Activated naive CD4-positive, alpha-beta T cell treated with anti-CD3 and anti-CD28 coated beads for 36 hours (primary cell): ENCODE measurements at regions not wholly inside any gene's neighbourhood (a gene's known extent, or its start where the extent isn't known, plus 50 kb on each side); places are given as distances from the start of the nearest gene placed in this dataset.

Experiments used
- CTCF ChIA-PET: fragments of 350-600 bp; sonication (Branson Sonifier 250); formaldehyde crosslinking; loops from one replicate; lab custom pipeline; 2021; ENCODE audit warnings: antibody characterized with exemption; lab: Charles Lee
- DNase-seq: peaks from one replicate; pipeline ENCODE4 v3.0.0-alpha.2; 2020
- H3K27ac Mint-ChIP-seq: one replicate; pipeline ENCODE4 v1.8.0; 2021; ENCODE audit warnings: mild to moderate bottlenecking, mixed read lengths
- H3K27me3 Mint-ChIP-seq: one replicate; pipeline ENCODE4 v1.8.0; 2021; ENCODE audit warnings: low read depth, mixed read lengths
- H3K36me3 Mint-ChIP-seq: one replicate; pipeline ENCODE4 v1.8.0; 2021; ENCODE audit warnings: low read depth, mixed read lengths
- H3K4me1 Mint-ChIP-seq: one replicate; pipeline ENCODE4 v1.8.0; 2021; ENCODE audit warnings: low read depth, mixed read lengths
- H3K4me3 Mint-ChIP-seq: one replicate; pipeline ENCODE4 v1.8.0; 2021; ENCODE audit warnings: mild to moderate bottlenecking, moderate library complexity, mixed read lengths
- H3K9me3 Mint-ChIP-seq: one replicate; pipeline ENCODE4 v1.8.0; 2021; ENCODE audit warnings: mixed read lengths
- intact Hi-C: fragments of 100-400 bp; cut with micrococcal nuclease; formaldehyde crosslinking; loops from one replicate; pipeline ENCODE4 v1.15.1; 2023

GRCh38 chr17:13961265-13961664, 108.0 kb upstream of the COX10 start:
- CTCF ChIA-PET, result no interaction called here
- Mint-ChIP-seq H3K4me3 (no peak overlapping the region), H3K36me3 (no peaks in the 10 kb centered on the region), H3K9me3 (no peaks in the 10 kb centered on the region), H3K4me1 (peaks cover 6% of the 10 kb centered on the region), H3K27me3 (no peaks in the 10 kb centered on the region), H3K27ac (no peak overlapping the region)
- no peak for DNase-seq
- intact Hi-C loops, result no loop called here

DNA sequence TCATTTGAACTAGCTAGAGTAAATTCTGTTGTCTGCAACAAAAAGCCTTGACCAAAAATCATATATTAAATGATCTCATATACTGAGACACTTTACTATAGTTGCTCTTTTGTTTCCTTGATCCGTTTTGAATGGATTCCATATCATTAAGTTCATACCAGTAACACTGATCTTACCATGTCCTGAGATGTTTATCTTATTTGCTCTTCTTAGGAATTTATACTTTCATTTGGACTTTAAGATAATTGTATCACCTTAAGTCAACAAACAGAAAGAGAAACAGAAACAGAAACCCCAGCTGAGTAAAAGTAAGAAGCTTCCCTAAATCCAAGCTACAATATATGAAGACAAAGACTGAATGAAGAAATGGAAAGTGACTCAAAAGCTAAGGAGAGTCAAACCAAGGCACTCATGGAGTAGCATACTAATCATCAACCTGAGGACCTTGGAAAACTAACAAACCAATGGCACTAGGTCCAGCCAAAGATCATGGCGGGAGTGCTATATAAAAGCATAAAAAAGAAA, 106.5 kb upstream of the COX10 start:
- H3K36me3 Mint-ChIP-seq, result no peaks in the 10 kb centered on the region
- intact Hi-C loops, result no loop called here
- H3K27me3 Mint-ChIP-seq, result no peaks in the 10 kb centered on the region
- peaks cover 6% of the 10 kb centered on the region for H3K4me1 Mint-ChIP-seq
- no peak overlapping the region for H3K4me3 Mint-ChIP-seq
- CTCF ChIA-PET, result no interaction called here
- H3K9me3 Mint-ChIP-seq, result no peaks in the 10 kb centered on the region
- H3K27ac Mint-ChIP-seq, result no peak overlapping the region
- no peak for DNase-seq

DNA sequence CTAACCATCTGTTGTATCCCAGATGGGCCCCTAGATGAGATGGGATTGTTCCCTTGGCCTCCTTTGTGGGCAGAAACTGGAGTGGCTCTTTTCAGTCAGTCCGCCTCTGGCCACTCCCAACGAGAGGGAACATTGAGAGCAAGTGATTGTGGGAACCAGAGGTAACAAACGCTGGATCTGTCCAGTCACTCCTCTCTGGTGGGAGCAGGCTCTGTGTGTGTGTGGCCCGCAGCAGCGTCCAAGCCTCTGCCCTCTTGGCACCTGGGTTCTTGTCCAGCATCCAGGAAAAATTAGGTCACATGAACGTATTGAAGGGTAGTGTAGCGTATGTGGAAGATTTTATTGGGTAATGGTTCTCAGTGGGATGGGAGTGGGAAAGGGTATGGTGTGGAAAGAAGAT, 101.9 kb upstream of the COX10 start:
- H3K9me3 Mint-ChIP-seq, result no peaks in the 10 kb centered on the region
- no peaks in the 10 kb centered on the region for H3K27me3 Mint-ChIP-seq
- H3K4me3 Mint-ChIP-seq, result no peak overlapping the region
- peaks cover 6% of the 10 kb centered on the region for H3K4me1 Mint-ChIP-seq
- intact Hi-C loops, result no loop called here
- CTCF ChIA-PET, result no interaction called here
- no peak overlapping the region for H3K27ac Mint-ChIP-seq
- peak; percentile 5 for DNase-seq
- no peaks in the 10 kb centered on the region for H3K36me3 Mint-ChIP-seq

DNA sequence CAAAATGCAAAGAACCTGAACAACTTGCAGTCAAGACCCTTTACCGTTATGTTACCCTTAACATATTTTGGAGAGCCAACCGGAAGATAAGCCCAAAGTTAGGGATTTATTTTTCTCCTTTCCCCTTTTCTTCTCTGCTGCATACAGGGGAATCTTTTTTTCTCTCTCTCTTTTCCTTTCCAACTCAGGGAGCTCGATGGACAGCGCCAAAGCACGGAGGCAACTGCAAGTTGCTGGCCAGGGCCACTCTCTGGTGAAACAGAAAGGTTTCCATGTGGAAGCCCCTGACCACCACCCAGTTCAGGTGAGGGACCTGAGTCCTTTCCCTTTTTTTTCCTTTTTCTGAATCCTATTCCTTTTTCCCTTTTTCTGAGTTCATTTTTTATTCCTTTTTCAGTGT, 98.8 kb upstream of the COX10 start:
- Mint-ChIP-seq H3K4me1 (no peaks in the 10 kb centered on the region), H3K27ac (no peak overlapping the region), H3K27me3 (no peaks in the 10 kb centered on the region), H3K4me3 (no peak overlapping the region), H3K9me3 (no peaks in the 10 kb centered on the region), H3K36me3 (no peaks in the 10 kb centered on the region)
- CTCF ChIA-PET, result no interaction called here
- DNase-seq, result no peak
- intact Hi-C loops, result no loop called here

GRCh38 chr17:13973960-13974651, 95.2 kb upstream of the COX10 start:
- no peaks in the 10 kb centered on the region for H3K27me3 Mint-ChIP-seq
- no peak overlapping the region for H3K27ac Mint-ChIP-seq
- intact Hi-C loops, result no loop called here
- no peaks in the 10 kb centered on the region for H3K4me1 Mint-ChIP-seq
- CTCF ChIA-PET, result no interaction called here
- no peaks in the 10 kb centered on the region for H3K9me3 Mint-ChIP-seq
- H3K36me3 Mint-ChIP-seq, result peaks cover 3% of the 10 kb centered on the region
- DNase-seq, result no peak
- H3K4me3 Mint-ChIP-seq, result no peak overlapping the region

GRCh38 chr17:13977837-13978236, 91.5 kb upstream of the COX10 start:
- Mint-ChIP-seq H3K4me1 (no peaks in the 10 kb centered on the region), H3K36me3 (peaks cover 6% of the 10 kb centered on the region), H3K27ac (no peak overlapping the region), H3K27me3 (no peaks in the 10 kb centered on the region), H3K9me3 (no peaks in the 10 kb centered on the region), H3K4me3 (no peak overlapping the region)
- intact Hi-C loops, result no loop called here
- CTCF ChIA-PET, result no interaction called here
- no peak for DNase-seq

DNA sequence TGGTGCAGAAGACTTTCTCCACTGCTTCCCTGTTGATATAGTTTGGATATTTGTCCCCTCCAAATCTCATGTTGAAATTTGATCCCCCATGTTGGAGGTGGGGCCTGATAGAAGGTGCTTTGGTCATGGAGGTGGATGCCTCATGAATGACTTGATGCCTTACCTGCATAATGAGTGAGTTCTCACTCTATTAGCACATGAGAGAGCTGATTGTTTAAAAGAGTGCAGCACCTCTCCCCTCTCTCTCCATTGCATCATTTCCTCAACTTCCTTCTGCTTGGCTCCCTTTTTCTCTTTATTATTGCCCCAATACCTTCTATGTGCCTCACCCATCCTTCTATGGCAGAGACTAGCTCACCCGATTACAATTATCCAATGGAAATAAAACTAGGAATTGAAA, 90.8 kb upstream of the COX10 start:
- no peaks in the 10 kb centered on the region for H3K4me1 Mint-ChIP-seq
- intact Hi-C loops, result no loop called here
- no peak for DNase-seq

GRCh38 chr17:13981881-13982280, 87.4 kb upstream of the COX10 start:
- H3K27me3 Mint-ChIP-seq, result no peaks in the 10 kb centered on the region
- H3K4me3 Mint-ChIP-seq, result no peak overlapping the region
- no peaks in the 10 kb centered on the region for H3K4me1 Mint-ChIP-seq
- CTCF ChIA-PET, result no interaction called here
- peaks cover 4% of the 10 kb centered on the region for H3K36me3 Mint-ChIP-seq
- H3K27ac Mint-ChIP-seq, result no peak overlapping the region
- DNase-seq, result no peak
- intact Hi-C loops, result no loop called here
- H3K9me3 Mint-ChIP-seq, result no peaks in the 10 kb centered on the region

More for the DNA sequence above, 90.8 kb upstream of the COX10 start:
- Mint-ChIP-seq H3K4me3 (no peak overlapping the region), H3K27ac (no peak overlapping the region), H3K27me3 (no peaks in the 10 kb centered on the region), H3K36me3 (peaks cover 6% of the 10 kb centered on the region), H3K9me3 (no peaks in the 10 kb centered on the region)
- CTCF ChIA-PET, result no interaction called here

- CTCF ChIA-PET, result interaction anchor here (0.7 kb wide), 1 partner anchor 531 kb away, joined by 3 read pairs; no protein-coding TSS in a partner anchor
- H3K4me1 Mint-ChIP-seq, result no peaks in the 10 kb centered on the region
- no peak for DNase-seq
- no peak overlapping the region for H3K27ac Mint-ChIP-seq
- no peaks in the 10 kb centered on the region for H3K27me3 Mint-ChIP-seq
- H3K9me3 Mint-ChIP-seq, result no peaks in the 10 kb centered on the region
- intact Hi-C loops, result no loop called here
- peaks cover 4% of the 10 kb centered on the region for H3K36me3 Mint-ChIP-seq
- H3K4me3 Mint-ChIP-seq, result no peak overlapping the region
These were observed 84.3 kb upstream of the COX10 start for GRCh38 chr17:13984956-13985355.

GRCh38 chr17:13986855-13987254, 82.4 kb upstream of the COX10 start:
- no peak for DNase-seq
- Mint-ChIP-seq H3K9me3 (no peaks in the 10 kb centered on the region), H3K4me3 (no peak overlapping the region), H3K36me3 (peaks cover 2% of the 10 kb centered on the region), H3K27ac (no peak overlapping the region), H3K27me3 (no peaks in the 10 kb centered on the region), H3K4me1 (no peaks in the 10 kb centered on the region)
- CTCF ChIA-PET, result no interaction called here
- intact Hi-C loops, result no loop called here

- no peak for DNase-seq
- intact Hi-C loops, result no loop called here
- Mint-ChIP-seq H3K4me1 (no peaks in the 10 kb centered on the region), H3K27me3 (no peaks in the 10 kb centered on the region), H3K9me3 (no peaks in the 10 kb centered on the region), H3K36me3 (peaks cover 2% of the 10 kb centered on the region), H3K4me3 (no peak overlapping the region), H3K27ac (no peak overlapping the region)
- CTCF ChIA-PET, result no interaction called here
These were observed 80.2 kb upstream of the COX10 start for GRCh38 chr17:13989138-13989537.

GRCh38 chr17:13993106-13993505, 76.2 kb upstream of the COX10 start:
- no peak overlapping the region for H3K4me3 Mint-ChIP-seq
- H3K36me3 Mint-ChIP-seq, result peaks cover 2% of the 10 kb centered on the region
- DNase-seq, result no peak
- no peaks in the 10 kb centered on the region for H3K4me1 Mint-ChIP-seq
- intact Hi-C loops, result no loop called here
- H3K9me3 Mint-ChIP-seq, result no peaks in the 10 kb centered on the region
- H3K27me3 Mint-ChIP-seq, result no peaks in the 10 kb centered on the region
- CTCF ChIA-PET, result no interaction called here
- H3K27ac Mint-ChIP-seq, result no peak overlapping the region

DNA sequence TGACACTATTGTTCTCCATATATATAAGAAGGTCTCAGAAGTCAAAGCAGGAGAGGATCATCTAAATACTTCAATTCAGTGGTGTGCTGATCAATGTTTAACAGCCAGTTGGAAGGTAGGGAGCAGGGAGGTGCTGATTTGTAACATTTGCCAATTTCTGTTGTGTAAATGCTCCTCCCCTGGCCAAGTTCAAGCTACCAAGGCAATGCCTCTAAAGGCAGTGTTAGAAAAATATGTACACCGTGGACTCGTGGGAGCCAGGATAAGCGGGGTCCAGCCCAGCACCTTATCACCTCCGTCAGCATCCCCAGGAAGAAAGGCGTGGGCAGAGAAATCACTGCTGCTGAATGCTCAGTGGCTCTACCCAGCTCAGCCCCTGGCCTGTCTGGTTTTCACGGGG, 75.3 kb upstream of the COX10 start:
- H3K4me1 Mint-ChIP-seq, result no peaks in the 10 kb centered on the region
- DNase-seq, result no peak
- CTCF ChIA-PET, result no interaction called here
- peaks cover 2% of the 10 kb centered on the region for H3K36me3 Mint-ChIP-seq
- no peak overlapping the region for H3K4me3 Mint-ChIP-seq
- intact Hi-C loops, result no loop called here
- H3K27ac Mint-ChIP-seq, result no peak overlapping the region
- H3K27me3 Mint-ChIP-seq, result no peaks in the 10 kb centered on the region
- no peaks in the 10 kb centered on the region for H3K9me3 Mint-ChIP-seq
